ENCODE measurements at regions not wholly inside any gene's neighbourhood (a gene's known extent, or its start where the extent isn't known, plus 50 kb on each side); places are given as distances from the start of the nearest gene placed in this dataset.

GRCh38 chr10:71143170-71143569 is 69.2 kb upstream of the UNC5B start:
- no peak for DNase-seq (ENCODE audit: low read depth)
- ChIA-PET POLR2A (no interaction called here), CTCF (no interaction called here)
- Histone ChIP-seq H3K27me3 (ENCODE audit: control insufficient read depth, insufficient read depth, low read length) (peaks cover 15% of the 10 kb centered on the region), H3K36me3 (ENCODE audit: control insufficient read depth, insufficient read depth, low read length) (no peaks in the 10 kb centered on the region), H3K4me3 (ENCODE audit: low read depth, low read length) (no peak overlapping the region)
- no peak for TF ChIP-seq CTCF (IDR thresholded peaks at IDR 0.05; ENCODE audit: insufficient read depth, low read depth, low read length)

DNA sequence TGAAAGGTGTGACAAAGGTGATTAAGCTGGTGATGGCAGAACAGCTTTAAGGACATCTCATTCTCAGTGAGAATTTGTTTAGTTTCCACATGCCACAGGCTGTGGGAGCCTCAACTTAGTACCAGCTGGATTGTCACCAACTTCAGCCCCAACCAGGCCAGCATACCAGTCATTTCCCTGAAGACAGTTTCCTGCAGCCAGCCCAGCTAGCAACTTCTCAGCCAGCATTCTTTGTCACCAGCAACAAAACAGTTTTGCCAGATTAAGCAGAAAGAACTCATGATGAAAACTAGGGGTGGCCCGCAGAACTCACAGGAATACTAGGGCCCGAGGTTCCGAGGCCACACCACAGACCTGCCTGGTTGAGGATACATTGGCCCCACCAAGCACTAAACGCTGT is 68.8 kb upstream of the UNC5B start:
- no peak for TF ChIP-seq CTCF (IDR thresholded peaks at IDR 0.05; ENCODE audit: insufficient read depth, low read depth, low read length)
- ChIA-PET CTCF (no interaction called here), POLR2A (no interaction called here)
- Histone ChIP-seq H3K4me3 (ENCODE audit: low read depth, low read length) (no peak overlapping the region), H3K36me3 (ENCODE audit: control insufficient read depth, insufficient read depth, low read length) (no peaks in the 10 kb centered on the region), H3K27me3 (ENCODE audit: control insufficient read depth, insufficient read depth, low read length) (peaks cover 15% of the 10 kb centered on the region)
- DNase-seq (ENCODE audit: low read depth) = no peak

GRCh38 chr10:71144824-71145223 is 67.5 kb upstream of the UNC5B start:
- no peaks in the 10 kb centered on the region for H3K36me3 ChIP-seq (ENCODE audit: control insufficient read depth, insufficient read depth, low read length)
- DNase-seq (ENCODE audit: low read depth) = no peak
- H3K27me3 ChIP-seq (ENCODE audit: control insufficient read depth, insufficient read depth, low read length) = peaks cover 18% of the 10 kb centered on the region
- ChIA-PET CTCF (no interaction called here), POLR2A (no interaction called here)
- TF ChIP-seq CTCF (IDR thresholded peaks at IDR 0.05; ENCODE audit: insufficient read depth, low read depth, low read length) = no peak
- H3K4me3 ChIP-seq (ENCODE audit: low read depth, low read length) = no peak overlapping the region

- Histone ChIP-seq H3K27me3 (ENCODE audit: control insufficient read depth, insufficient read depth, low read length) (peaks cover 19% of the 10 kb centered on the region), H3K36me3 (ENCODE audit: control insufficient read depth, insufficient read depth, low read length) (no peaks in the 10 kb centered on the region), H3K4me3 (ENCODE audit: low read depth, low read length) (no peak overlapping the region)
- TF ChIP-seq CTCF (IDR thresholded peaks at IDR 0.05; ENCODE audit: insufficient read depth, low read depth, low read length) = no peak
- DNase-seq (ENCODE audit: low read depth) = no peak
- POLR2A ChIA-PET = no interaction called here
- CTCF ChIA-PET = interaction anchor here (1.2 kb wide), 1 partner anchor 9 kb away, joined by 4 read pairs; no protein-coding TSS in a partner anchor
Measured at GRCh38 chr10:71145352-71145945, 66.9 kb upstream of the UNC5B start.

DNA sequence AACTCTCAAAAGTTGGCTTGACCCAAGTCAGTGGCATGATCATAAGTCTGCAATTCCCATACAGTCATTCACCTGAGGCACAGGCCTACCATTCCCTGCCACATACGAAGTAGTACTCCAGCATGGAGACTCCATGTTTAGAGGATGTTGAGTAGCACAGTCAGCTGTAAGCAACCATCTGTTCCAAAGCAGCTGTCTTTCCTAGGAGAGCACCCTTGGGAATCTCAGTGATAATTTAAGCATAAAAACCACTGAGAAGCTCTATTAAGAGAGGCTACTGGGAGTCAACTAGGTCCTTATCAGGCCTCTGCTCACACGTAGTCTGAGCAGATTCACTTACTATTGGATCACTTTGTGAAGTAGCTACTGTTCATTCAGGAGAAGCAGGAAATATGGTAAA is 61.6 kb upstream of the UNC5B start:
- H3K27me3 ChIP-seq (ENCODE audit: control insufficient read depth, insufficient read depth, low read length) = peaks cover 7% of the 10 kb centered on the region
- H3K36me3 ChIP-seq (ENCODE audit: control insufficient read depth, insufficient read depth, low read length) = no peaks in the 10 kb centered on the region
- POLR2A ChIA-PET = no interaction called here
- no peak overlapping the region for H3K4me3 ChIP-seq (ENCODE audit: low read depth, low read length)
- no peak for DNase-seq (ENCODE audit: low read depth)
- CTCF ChIA-PET = no interaction called here
- no peak for TF ChIP-seq CTCF (IDR thresholded peaks at IDR 0.05; ENCODE audit: insufficient read depth, low read depth, low read length)

All from BJ (cell line).